GM23338 (cell line): ENCODE measurements at regions not wholly inside any gene's neighbourhood (a gene's known extent, or its start where the extent isn't known, plus 50 kb on each side); places are given as distances from the start of the nearest gene placed in this dataset.

Experiments used
- EZH2 ChIP-seq: fragments of 200-600 bp; sonication (generic); IDR thresholded peaks from one replicate; pipeline ENCODE4 v1.8.0; 2017; ENCODE audit warnings: antibody characterized with exemption, mild to moderate bottlenecking, low read depth; ENCODE audit not compliant: unreplicated experiment
- EZH2phosphoT487 ChIP-seq: fragments of 200-600 bp; sonication (generic); IDR thresholded peaks from one replicate; pipeline ENCODE4 v1.8.1; 2018; ENCODE audit warnings: antibody characterized with exemption; ENCODE audit not compliant: unreplicated experiment
- JUNB ChIP-seq: IDR thresholded peaks from one replicate; pipeline ENCODE4 v1.6.1; 2016; ENCODE audit warnings: antibody characterized with exemption; ENCODE audit not compliant: unreplicated experiment
- POLR2AphosphoS5 ChIP-seq: IDR thresholded peaks from 2 replicates; pipeline ENCODE4 v1.6.1; 2016; ENCODE audit warnings: antibody characterized with exemption, low read depth
- STAT1 ChIP-seq: IDR thresholded peaks from one replicate; pipeline ENCODE4 v1.6.1; 2016; ENCODE audit warnings: antibody characterized with exemption; ENCODE audit not compliant: unreplicated experiment
- ZNF114 ChIP-seq: fragments of 250-450 bp; sonication (Bioruptor Pico); IDR thresholded peaks from 2 replicates; pipeline ENCODE4 v1.5.0; 2020; ENCODE audit warnings: mild to moderate bottlenecking, moderate library complexity
- TF ChIP-seq, protein P1 (sequence below): fragments of 250-450 bp; sonication (Bioruptor Pico); IDR thresholded peaks from 2 replicates; pipeline ENCODE4 v1.5.0; 2020; ENCODE audit warnings: mild to moderate bottlenecking, moderate library complexity
- TF ChIP-seq, protein P2 (sequence below): IDR thresholded peaks from 2 replicates; pipeline ENCODE4 v1.6.1; 2016; ENCODE audit warnings: antibody characterized with exemption
- TF ChIP-seq, protein P3 (sequence below), 2 experiments: fragments of 200-600 bp in 1 of 2; sonication (generic) in 1 of 2; conservative IDR thresholded peaks; 2 replicates each; pipeline versions ENCODE4 v1.5.1 to v1.6.1; 2016 to 2017; ENCODE audit warnings: antibody characterized with exemption in 2 of 2, low read depth in 2 of 2, mild to moderate bottlenecking in 2 of 2, moderate library complexity in 1 of 2

DNA sequence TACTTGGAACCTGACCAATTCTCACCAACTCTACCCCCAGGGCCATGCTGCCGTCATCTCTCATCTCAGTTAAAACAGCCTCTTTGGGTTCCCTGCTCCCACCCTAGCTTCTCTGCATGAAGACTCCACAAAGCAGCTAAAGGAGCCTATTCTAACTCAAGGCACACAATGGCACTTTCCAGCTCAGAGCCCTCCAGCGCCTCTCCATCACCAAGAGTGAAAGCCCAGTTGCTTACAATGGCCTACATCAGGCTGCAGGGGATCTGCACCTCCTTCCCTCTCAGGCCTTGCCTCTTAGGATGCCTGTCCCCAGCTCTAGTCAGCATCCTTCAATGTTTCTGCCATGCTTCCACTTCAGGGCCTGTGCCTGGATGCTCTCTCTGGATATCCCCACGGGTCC lies 83.7 kb upstream of the GNAZ start (continued):
- TF ChIP-seq, protein P1, sequence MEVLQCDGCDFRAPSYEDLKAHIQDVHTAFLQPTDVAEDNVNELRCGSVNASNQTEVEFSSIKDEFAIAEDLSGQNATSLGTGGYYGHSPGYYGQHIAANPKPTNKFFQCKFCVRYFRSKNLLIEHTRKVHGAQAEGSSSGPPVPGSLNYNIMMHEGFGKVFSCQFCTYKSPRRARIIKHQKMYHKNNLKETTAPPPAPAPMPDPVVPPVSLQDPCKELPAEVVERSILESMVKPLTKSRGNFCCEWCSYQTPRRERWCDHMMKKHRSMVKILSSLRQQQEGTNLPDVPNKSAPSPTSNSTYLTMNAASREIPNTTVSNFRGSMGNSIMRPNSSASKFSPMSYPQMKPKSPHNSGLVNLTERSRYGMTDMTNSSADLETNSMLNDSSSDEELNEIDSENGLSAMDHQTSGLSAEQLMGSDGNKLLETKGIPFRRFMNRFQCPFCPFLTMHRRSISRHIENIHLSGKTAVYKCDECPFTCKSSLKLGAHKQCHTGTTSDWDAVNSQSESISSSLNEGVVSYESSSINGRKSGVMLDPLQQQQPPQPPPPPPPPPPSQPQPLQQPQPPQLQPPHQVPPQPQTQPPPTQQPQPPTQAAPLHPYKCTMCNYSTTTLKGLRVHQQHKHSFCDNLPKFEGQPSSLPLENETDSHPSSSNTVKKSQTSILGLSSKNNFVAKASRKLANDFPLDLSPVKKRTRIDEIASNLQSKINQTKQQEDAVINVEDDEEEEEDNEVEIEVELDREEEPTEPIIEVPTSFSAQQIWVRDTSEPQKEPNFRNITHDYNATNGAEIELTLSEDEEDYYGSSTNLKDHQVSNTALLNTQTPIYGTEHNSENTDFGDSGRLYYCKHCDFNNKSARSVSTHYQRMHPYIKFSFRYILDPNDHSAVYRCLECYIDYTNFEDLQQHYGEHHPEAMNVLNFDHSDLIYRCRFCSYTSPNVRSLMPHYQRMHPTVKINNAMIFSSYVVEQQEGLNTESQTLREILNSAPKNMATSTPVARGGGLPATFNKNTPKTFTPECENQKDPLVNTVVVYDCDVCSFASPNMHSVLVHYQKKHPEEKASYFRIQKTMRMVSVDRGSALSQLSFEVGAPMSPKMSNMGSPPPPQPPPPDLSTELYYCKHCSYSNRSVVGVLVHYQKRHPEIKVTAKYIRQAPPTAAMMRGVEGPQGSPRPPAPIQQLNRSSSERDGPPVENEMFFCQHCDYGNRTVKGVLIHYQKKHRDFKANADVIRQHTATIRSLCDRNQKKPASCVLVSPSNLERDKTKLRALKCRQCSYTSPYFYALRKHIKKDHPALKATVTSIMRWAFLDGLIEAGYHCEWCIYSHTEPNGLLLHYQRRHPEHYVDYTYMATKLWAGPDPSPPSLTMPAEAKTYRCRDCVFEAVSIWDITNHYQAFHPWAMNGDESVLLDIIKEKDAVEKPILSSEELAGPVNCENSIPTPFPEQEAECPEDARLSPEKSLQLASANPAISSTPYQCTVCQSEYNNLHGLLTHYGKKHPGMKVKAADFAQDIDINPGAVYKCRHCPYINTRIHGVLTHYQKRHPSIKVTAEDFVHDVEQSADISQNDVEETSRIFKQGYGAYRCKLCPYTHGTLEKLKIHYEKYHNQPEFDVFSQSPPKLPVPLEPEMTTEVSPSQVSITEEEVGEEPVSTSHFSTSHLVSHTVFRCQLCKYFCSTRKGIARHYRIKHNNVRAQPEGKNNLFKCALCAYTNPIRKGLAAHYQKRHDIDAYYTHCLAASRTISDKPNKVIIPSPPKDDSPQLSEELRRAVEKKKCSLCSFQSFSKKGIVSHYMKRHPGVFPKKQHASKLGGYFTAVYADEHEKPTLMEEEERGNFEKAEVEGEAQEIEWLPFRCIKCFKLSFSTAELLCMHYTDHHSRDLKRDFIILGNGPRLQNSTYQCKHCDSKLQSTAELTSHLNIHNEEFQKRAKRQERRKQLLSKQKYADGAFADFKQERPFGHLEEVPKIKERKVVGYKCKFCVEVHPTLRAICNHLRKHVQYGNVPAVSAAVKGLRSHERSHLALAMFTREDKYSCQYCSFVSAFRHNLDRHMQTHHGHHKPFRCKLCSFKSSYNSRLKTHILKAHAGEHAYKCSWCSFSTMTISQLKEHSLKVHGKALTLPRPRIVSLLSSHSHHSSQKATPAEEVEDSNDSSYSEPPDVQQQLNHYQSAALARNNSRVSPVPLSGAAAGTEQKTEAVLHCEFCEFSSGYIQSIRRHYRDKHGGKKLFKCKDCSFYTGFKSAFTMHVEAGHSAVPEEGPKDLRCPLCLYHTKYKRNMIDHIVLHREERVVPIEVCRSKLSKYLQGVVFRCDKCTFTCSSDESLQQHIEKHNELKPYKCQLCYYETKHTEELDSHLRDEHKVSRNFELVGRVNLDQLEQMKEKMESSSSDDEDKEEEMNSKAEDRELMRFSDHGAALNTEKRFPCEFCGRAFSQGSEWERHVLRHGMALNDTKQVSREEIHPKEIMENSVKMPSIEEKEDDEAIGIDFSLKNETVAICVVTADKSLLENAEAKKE (CRISPR knock-in tag): no peak
- TF ChIP-seq JUNB: no peak
- no peak for TF ChIP-seq ZNF114 (CRISPR knock-in tag)
- no peak for TF ChIP-seq STAT1
- no peak for TF ChIP-seq EZH2phosphoT487
- TF ChIP-seq EZH2: no peak
- TF ChIP-seq, protein P2, sequence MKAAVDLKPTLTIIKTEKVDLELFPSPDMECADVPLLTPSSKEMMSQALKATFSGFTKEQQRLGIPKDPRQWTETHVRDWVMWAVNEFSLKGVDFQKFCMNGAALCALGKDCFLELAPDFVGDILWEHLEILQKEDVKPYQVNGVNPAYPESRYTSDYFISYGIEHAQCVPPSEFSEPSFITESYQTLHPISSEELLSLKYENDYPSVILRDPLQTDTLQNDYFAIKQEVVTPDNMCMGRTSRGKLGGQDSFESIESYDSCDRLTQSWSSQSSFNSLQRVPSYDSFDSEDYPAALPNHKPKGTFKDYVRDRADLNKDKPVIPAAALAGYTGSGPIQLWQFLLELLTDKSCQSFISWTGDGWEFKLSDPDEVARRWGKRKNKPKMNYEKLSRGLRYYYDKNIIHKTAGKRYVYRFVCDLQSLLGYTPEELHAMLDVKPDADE: no peak
- TF ChIP-seq POLR2AphosphoS5: no peak
- TF ChIP-seq, protein P3, sequence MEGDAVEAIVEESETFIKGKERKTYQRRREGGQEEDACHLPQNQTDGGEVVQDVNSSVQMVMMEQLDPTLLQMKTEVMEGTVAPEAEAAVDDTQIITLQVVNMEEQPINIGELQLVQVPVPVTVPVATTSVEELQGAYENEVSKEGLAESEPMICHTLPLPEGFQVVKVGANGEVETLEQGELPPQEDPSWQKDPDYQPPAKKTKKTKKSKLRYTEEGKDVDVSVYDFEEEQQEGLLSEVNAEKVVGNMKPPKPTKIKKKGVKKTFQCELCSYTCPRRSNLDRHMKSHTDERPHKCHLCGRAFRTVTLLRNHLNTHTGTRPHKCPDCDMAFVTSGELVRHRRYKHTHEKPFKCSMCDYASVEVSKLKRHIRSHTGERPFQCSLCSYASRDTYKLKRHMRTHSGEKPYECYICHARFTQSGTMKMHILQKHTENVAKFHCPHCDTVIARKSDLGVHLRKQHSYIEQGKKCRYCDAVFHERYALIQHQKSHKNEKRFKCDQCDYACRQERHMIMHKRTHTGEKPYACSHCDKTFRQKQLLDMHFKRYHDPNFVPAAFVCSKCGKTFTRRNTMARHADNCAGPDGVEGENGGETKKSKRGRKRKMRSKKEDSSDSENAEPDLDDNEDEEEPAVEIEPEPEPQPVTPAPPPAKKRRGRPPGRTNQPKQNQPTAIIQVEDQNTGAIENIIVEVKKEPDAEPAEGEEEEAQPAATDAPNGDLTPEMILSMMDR (conservative IDR thresholded peaks at IDR 0.05; ENCODE audit: low read depth in 2 of 2): no peak
